Stimulated activated CD4-positive, alpha-beta T cell treated with anti-CD3 and anti-CD28 coated beads, Interleukin-1b, Interleukin-23, amount 100 ng/mL, for 4 hours (primary cell): ENCODE measurements at regions not wholly inside any gene's neighbourhood (a gene's known extent, or its start where the extent isn't known, plus 50 kb on each side); places are given as distances from the start of the nearest gene placed in this dataset.

Experiments used
- DNase-seq, 2 donors: peaks; one replicate each; pipeline ENCODE4 v3.0.0-alpha.2; 2020; ENCODE audit warnings: low read depth in 2 of 2

- no peak for DNase-seq
These were observed 277.2 kb downstream of the EIPR1 start for GRCh38 chr2:3100386-3100785.

- no peak for DNase-seq
These were observed 277.8 kb downstream of the EIPR1 start for GRCh38 chr2:3099860-3100234.

- no peak for DNase-seq
These were observed 278.3 kb downstream of the EIPR1 start for GRCh38 chr2:3099145-3099859.

GRCh38 chr2:3098231-3098630, 279.4 kb downstream of the EIPR1 start:
- no peak for DNase-seq

GRCh38 chr2:3097804-3098203, 279.8 kb downstream of the EIPR1 start:
- DNase-seq, result no peak

- DNase-seq, result no peak
These were observed 282.3 kb downstream of the EIPR1 start for GRCh38 chr2:3094999-3095958.

GRCh38 chr2:3094318-3094717, 283.3 kb downstream of the EIPR1 start:
- DNase-seq, result no peak

- DNase-seq, result no peak
These were observed 285.9 kb downstream of the EIPR1 start for GRCh38 chr2:3091696-3092095.

GRCh38 chr2:3082705-3083104, 294.9 kb downstream of the EIPR1 start:
- no peak for DNase-seq

GRCh38 chr2:3079959-3080948, 297.4 kb downstream of the EIPR1 start:
- no peak for DNase-seq

GRCh38 chr2:3079466-3079865, 298.2 kb downstream of the EIPR1 start:
- no peak for DNase-seq

GRCh38 chr2:3078684-3079083, 298.9 kb downstream of the EIPR1 start:
- DNase-seq, result no peak

- no peak for DNase-seq
These were observed 300.6 kb downstream of the EIPR1 start for GRCh38 chr2:3076848-3077642.

- no peak for DNase-seq
These were observed 301.7 kb downstream of the EIPR1 start for GRCh38 chr2:3075991-3076340.

GRCh38 chr2:3075316-3075990, 302.2 kb downstream of the EIPR1 start:
- DNase-seq, result no peak

- no peak for DNase-seq
These were observed 303.9 kb downstream of the EIPR1 start for GRCh38 chr2:3073704-3074103.

- DNase-seq, result no peak
These were observed 304.5 kb downstream of the EIPR1 start for GRCh38 chr2:3073041-3073595.

GRCh38 chr2:3071685-3072263, 305.8 kb downstream of the EIPR1 start:
- no peak for DNase-seq

GRCh38 chr2:3066831-3067230, 310.8 kb downstream of the EIPR1 start:
- no peak for DNase-seq

GRCh38 chr2:3065928-3066327, 311.7 kb downstream of the EIPR1 start:
- DNase-seq, result no peak
